GM23338 (cell line): ENCODE measurements at regions not wholly inside any gene's neighbourhood (a gene's known extent, or its start where the extent isn't known, plus 50 kb on each side); places are given as distances from the start of the nearest gene placed in this dataset.

Source experiments
- CREB1 ChIP-seq: fragments of 250-450 bp; sonication (Bioruptor Pico); IDR thresholded peaks from 2 replicates; pipeline ENCODE4 v1.5.0; 2020; ENCODE audit warnings: low read depth, mild to moderate bottlenecking, moderate library complexity
- CTCF ChIP-seq, 2 experiments: fragments of 200-600 bp in 1 of 2; sonication (generic) in 1 of 2; conservative IDR thresholded peaks; 2 replicates each; pipeline versions ENCODE4 v1.5.1 to v1.6.1; 2016 to 2017; ENCODE audit warnings: antibody characterized with exemption in 2 of 2, low read depth in 2 of 2, mild to moderate bottlenecking in 2 of 2, moderate library complexity in 1 of 2
- EZH2 ChIP-seq: fragments of 200-600 bp; sonication (generic); IDR thresholded peaks from one replicate; pipeline ENCODE4 v1.8.0; 2017; ENCODE audit warnings: antibody characterized with exemption, mild to moderate bottlenecking, low read depth; ENCODE audit not compliant: unreplicated experiment
- EZH2phosphoT487 ChIP-seq: fragments of 200-600 bp; sonication (generic); IDR thresholded peaks from one replicate; pipeline ENCODE4 v1.8.1; 2018; ENCODE audit warnings: antibody characterized with exemption; ENCODE audit not compliant: unreplicated experiment
- JUNB ChIP-seq: IDR thresholded peaks from one replicate; pipeline ENCODE4 v1.6.1; 2016; ENCODE audit warnings: antibody characterized with exemption; ENCODE audit not compliant: unreplicated experiment
- NANOG ChIP-seq: IDR thresholded peaks from 2 replicates; pipeline ENCODE4 v1.6.1; 2016; ENCODE audit warnings: antibody characterized with exemption, borderline replicate concordance
- POLR2AphosphoS5 ChIP-seq: IDR thresholded peaks from 2 replicates; pipeline ENCODE4 v1.6.1; 2016; ENCODE audit warnings: antibody characterized with exemption, low read depth
- STAT1 ChIP-seq: IDR thresholded peaks from one replicate; pipeline ENCODE4 v1.6.1; 2016; ENCODE audit warnings: antibody characterized with exemption; ENCODE audit not compliant: unreplicated experiment
- ZNF114 ChIP-seq: fragments of 250-450 bp; sonication (Bioruptor Pico); IDR thresholded peaks from 2 replicates; pipeline ENCODE4 v1.5.0; 2020; ENCODE audit warnings: mild to moderate bottlenecking, moderate library complexity
- ZNF331 ChIP-seq: fragments of 250-450 bp; sonication (Bioruptor Pico); IDR thresholded peaks from 2 replicates; pipeline ENCODE4 v1.5.0; 2020; ENCODE audit warnings: low read depth, mild to moderate bottlenecking, moderate library complexity
- ZNF462 ChIP-seq: fragments of 250-450 bp; sonication (Bioruptor Pico); IDR thresholded peaks from 2 replicates; pipeline ENCODE4 v1.5.0; 2020; ENCODE audit warnings: mild to moderate bottlenecking, moderate library complexity
- TF ChIP-seq, protein P1 (sequence below): IDR thresholded peaks from 2 replicates; pipeline ENCODE4 v1.6.1; 2016; ENCODE audit warnings: antibody characterized with exemption
- TF ChIP-seq, protein P2 (sequence below): IDR thresholded peaks from one replicate; pipeline ENCODE4 v1.6.1; 2018; ENCODE audit warnings: antibody characterized with exemption; ENCODE audit not compliant: unreplicated experiment

- no peak for TF ChIP-seq EZH2
- TF ChIP-seq CTCF (conservative IDR thresholded peaks at IDR 0.05; ENCODE audit: low read depth in 2 of 2) = no peak
- TF ChIP-seq EZH2phosphoT487 = no peak
- no peak for TF ChIP-seq ZNF114 (CRISPR knock-in tag)
- TF ChIP-seq, protein P1, sequence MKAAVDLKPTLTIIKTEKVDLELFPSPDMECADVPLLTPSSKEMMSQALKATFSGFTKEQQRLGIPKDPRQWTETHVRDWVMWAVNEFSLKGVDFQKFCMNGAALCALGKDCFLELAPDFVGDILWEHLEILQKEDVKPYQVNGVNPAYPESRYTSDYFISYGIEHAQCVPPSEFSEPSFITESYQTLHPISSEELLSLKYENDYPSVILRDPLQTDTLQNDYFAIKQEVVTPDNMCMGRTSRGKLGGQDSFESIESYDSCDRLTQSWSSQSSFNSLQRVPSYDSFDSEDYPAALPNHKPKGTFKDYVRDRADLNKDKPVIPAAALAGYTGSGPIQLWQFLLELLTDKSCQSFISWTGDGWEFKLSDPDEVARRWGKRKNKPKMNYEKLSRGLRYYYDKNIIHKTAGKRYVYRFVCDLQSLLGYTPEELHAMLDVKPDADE = no peak
- no peak for TF ChIP-seq POLR2AphosphoS5
- TF ChIP-seq, protein P2, sequence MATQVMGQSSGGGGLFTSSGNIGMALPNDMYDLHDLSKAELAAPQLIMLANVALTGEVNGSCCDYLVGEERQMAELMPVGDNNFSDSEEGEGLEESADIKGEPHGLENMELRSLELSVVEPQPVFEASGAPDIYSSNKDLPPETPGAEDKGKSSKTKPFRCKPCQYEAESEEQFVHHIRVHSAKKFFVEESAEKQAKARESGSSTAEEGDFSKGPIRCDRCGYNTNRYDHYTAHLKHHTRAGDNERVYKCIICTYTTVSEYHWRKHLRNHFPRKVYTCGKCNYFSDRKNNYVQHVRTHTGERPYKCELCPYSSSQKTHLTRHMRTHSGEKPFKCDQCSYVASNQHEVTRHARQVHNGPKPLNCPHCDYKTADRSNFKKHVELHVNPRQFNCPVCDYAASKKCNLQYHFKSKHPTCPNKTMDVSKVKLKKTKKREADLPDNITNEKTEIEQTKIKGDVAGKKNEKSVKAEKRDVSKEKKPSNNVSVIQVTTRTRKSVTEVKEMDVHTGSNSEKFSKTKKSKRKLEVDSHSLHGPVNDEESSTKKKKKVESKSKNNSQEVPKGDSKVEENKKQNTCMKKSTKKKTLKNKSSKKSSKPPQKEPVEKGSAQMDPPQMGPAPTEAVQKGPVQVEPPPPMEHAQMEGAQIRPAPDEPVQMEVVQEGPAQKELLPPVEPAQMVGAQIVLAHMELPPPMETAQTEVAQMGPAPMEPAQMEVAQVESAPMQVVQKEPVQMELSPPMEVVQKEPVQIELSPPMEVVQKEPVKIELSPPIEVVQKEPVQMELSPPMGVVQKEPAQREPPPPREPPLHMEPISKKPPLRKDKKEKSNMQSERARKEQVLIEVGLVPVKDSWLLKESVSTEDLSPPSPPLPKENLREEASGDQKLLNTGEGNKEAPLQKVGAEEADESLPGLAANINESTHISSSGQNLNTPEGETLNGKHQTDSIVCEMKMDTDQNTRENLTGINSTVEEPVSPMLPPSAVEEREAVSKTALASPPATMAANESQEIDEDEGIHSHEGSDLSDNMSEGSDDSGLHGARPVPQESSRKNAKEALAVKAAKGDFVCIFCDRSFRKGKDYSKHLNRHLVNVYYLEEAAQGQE = no peak
- no peak for TF ChIP-seq CREB1
- no peak for TF ChIP-seq STAT1
- TF ChIP-seq ZNF462 (CRISPR knock-in tag) = no peak
- TF ChIP-seq JUNB = no peak
- TF ChIP-seq NANOG = no peak
- TF ChIP-seq ZNF331 (CRISPR knock-in tag) = no peak
Observed at GRCh38 chr14:34062353-34062973, 111.6 kb upstream of the EGLN3 start.
